ENCODE measurements at regions not wholly inside any gene's neighbourhood (a gene's known extent, or its start where the extent isn't known, plus 50 kb on each side); places are given as distances from the start of the nearest gene placed in this dataset.
"Not testable (repeated sequence)": the region's sequence is repeated elsewhere in the genome, so short reads cannot be mapped to it uniquely, and the experiment has no call there.

GRCh38 chr4:170389411-170389810 is 299.7 kb upstream of the AADAT start:
- no peak overlapping the region for H3K4me3 ChIP-seq (ENCODE audit: low read depth, low read length)
- DNase-seq (ENCODE audit: low read depth), result no peak
- TF ChIP-seq CTCF (IDR thresholded peaks at IDR 0.05; ENCODE audit: low read depth, low read length, missing control alignments), result no peak

DNA sequence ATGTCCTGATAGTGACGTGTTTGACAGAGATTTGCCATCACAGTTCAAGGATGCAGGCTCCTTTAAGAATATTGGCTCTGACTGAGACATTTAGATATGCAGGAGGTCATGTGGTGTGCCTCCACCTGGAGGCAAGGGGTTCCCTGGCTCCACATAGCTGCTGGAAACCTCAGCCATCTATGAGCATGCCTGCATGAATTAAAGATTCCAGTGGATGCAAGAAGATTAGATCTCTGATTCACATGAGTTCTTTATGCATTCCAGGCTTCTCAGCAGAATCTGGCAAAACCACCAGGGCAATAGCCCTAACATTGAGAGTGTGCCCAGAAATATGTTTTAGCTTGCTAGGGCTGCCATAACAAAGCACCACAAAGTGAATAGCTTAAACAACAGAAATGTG is 298.5 kb upstream of the AADAT start:
- DNase-seq (ENCODE audit: low read depth), result no peak
- H3K4me3 ChIP-seq (ENCODE audit: low read depth, low read length), result no peak overlapping the region
- no peak for TF ChIP-seq CTCF (IDR thresholded peaks at IDR 0.05; ENCODE audit: low read depth, low read length, missing control alignments)

- DNase-seq (ENCODE audit: low read depth), result no peak
- no peak overlapping the region for H3K4me3 ChIP-seq (ENCODE audit: low read depth, low read length)
- no peak for TF ChIP-seq CTCF (IDR thresholded peaks at IDR 0.05; ENCODE audit: low read depth, low read length, missing control alignments)
Measured at GRCh38 chr4:170386971-170387370, 297.2 kb upstream of the AADAT start.

GRCh38 chr4:170386511-170386910 is 296.8 kb upstream of the AADAT start:
- DNase-seq (ENCODE audit: low read depth), result no peak
- TF ChIP-seq CTCF (IDR thresholded peaks at IDR 0.05; ENCODE audit: low read depth, low read length, missing control alignments), result no peak
- H3K4me3 ChIP-seq (ENCODE audit: low read depth, low read length), result no peak overlapping the region

GRCh38 chr4:170374770-170375169 is 285.0 kb upstream of the AADAT start:
- no peak overlapping the region for H3K4me3 ChIP-seq (ENCODE audit: low read depth, low read length)
- peak; percentile 34 for DNase-seq (ENCODE audit: low read depth)
- peak; percentile 85 for TF ChIP-seq CTCF (IDR thresholded peaks at IDR 0.05; ENCODE audit: low read depth, low read length, missing control alignments)

DNA sequence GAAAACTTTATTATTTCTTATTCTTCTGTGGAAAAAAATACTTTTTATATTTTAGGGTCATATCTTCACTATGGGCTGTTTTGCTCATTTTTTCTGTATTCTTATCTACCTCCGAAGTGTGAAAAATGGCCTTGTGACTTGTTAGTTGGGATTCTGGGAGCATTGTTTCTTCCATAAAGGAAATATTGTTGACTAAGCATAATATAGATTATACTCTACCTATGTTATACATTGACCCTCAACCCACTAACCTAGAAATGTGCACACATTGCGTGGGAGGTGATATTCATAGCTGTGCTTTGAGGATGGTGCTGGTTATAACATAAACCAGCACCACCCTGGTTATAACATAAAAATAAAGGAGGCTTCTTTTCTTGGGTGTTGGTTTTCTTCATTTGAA is 259.2 kb upstream of the AADAT start:
- H3K4me3 ChIP-seq (ENCODE audit: low read depth, low read length), result no peak overlapping the region
- DNase-seq (ENCODE audit: low read depth), result no peak
- TF ChIP-seq CTCF (IDR thresholded peaks at IDR 0.05; ENCODE audit: low read depth, low read length, missing control alignments), result no peak

DNA sequence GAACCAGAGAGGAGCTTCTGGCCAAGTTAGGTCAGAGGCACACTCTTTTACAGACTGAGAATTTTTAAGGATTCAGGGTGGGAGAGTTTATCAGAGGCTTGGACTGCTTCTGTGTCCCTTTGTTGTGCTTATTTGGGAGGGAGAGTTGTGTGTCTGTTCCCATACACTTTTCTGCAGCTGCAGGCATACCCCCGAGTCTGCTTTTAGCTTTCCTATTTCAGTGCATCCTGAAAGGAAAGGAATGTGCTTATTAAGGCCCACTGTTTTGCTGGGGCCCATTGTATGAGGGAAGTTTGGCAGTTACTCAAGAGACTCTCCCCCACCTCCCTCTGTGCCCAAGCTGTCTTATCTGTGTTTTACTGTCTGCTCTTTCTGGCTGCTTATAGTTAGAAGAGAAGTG is 257.4 kb upstream of the AADAT start:
- not testable (repeated sequence) for DNase-seq (ENCODE audit: low read depth); H3K4me3 ChIP-seq (ENCODE audit: low read depth, low read length)

- no peak for TF ChIP-seq CTCF (IDR thresholded peaks at IDR 0.05; ENCODE audit: low read depth, low read length, missing control alignments)
- DNase-seq (ENCODE audit: low read depth), result no peak
- no peak overlapping the region for H3K4me3 ChIP-seq (ENCODE audit: low read depth, low read length)
Measured at GRCh38 chr4:170339522-170339921, 249.8 kb upstream of the AADAT start.
